HCT116 (cell line): ENCODE measurements at regions not wholly inside any gene's neighbourhood (a gene's known extent, or its start where the extent isn't known, plus 50 kb on each side); places are given as distances from the start of the nearest gene placed in this dataset.

Experiments used
- ATAC-seq: fragments of 200-7000 bp; cut with Tn5 transposase; 2 replicates; pipeline ENCODE4 v1.9.1; 2020; ENCODE audit warnings: mild to moderate bottlenecking, moderate library complexity
- BruUV-seq: library from RNA; stranded (reverse); fragments of 400-500 nt; replicated peaks from 2 replicates; lab custom pipeline; 2021; lab: Mats Ljungman, UMichigan
- CTCF ChIA-PET: fragments of 300-600 bp; sonication (Branson Sonifier 250); formaldehyde crosslinking; loops from one replicate; lab custom pipeline; 2021; ENCODE audit warnings: antibody characterized with exemption; lab: Charles Lee
- POLR2A ChIA-PET: fragments of 300-600, 350-600 bp; sonication (Branson Sonifier 250); formaldehyde crosslinking; loops from one replicate; lab custom pipeline; 2021; ENCODE audit warnings: antibody characterized with exemption; lab: Charles Lee
- RAD21 ChIA-PET, 2 experiments: fragments of 300-600 bp; sonication (Branson Sonifier 250); formaldehyde crosslinking; loops; one replicate each; lab custom pipeline; 2023; ENCODE audit warnings: low total read pairs in 2 of 2; ENCODE audit not compliant: uncharacterized antibody in 2 of 2, unreplicated experiment in 2 of 2, low non-redundant PET in 1 of 2; lab: Charles Lee
- DNase-seq: peaks from one replicate; pipeline ENCODE4 v3.0.0-alpha.2; 2010; ENCODE audit warnings: low read depth, low spot score
- H2AFZ ChIP-seq: fragments of 200-600 bp; shearing (Covaris generic), sonication (generic); 2 replicates; pipeline ENCODE4 v1.6.1; 2017; ENCODE audit warnings: low read depth, mixed run types, mixed read lengths, antibody characterized with exemption, low read length; ENCODE audit not compliant: poor library complexity, severe bottlenecking
- H3K27ac ChIP-seq: 2 replicates; pipeline ENCODE4 v1.5.1; 2012; ENCODE audit warnings: low read depth, low read length
- H3K27me3 ChIP-seq: fragments of 200-600 bp; sonication (generic); 2 replicates; pipeline ENCODE4 v1.6.1; 2016; ENCODE audit warnings: mixed run types, low read length, mixed read lengths; ENCODE audit not compliant: insufficient read depth
- H3K36me3 ChIP-seq, 2 experiments: fragments of 200-500 bp in 1 of 2; fragments of 200-600 bp in 1 of 2; sonication (Bioruptor generic) in 1 of 2; sonication (generic) in 1 of 2; 2 replicates each; pipeline versions ENCODE4 v1.5.1 to v1.6.1; 2014 to 2016; ENCODE audit warnings: low read length in 2 of 2, inconsistent platforms in 1 of 2, mixed read lengths in 1 of 2, mixed run types in 1 of 2; ENCODE audit not compliant: insufficient read depth in 2 of 2, control insufficient read depth in 1 of 2
- H3K4me1 ChIP-seq, 2 experiments: fragments of 200-600 bp in 1 of 2; sonication (generic) in 1 of 2; 2 replicates each; pipeline versions ENCODE4 v1.5.1 to v1.6.1; 2012 to 2017; ENCODE audit warnings: low read length in 2 of 2, inconsistent platforms in 1 of 2, mild to moderate bottlenecking in 1 of 2, mixed read lengths in 1 of 2, mixed run types in 1 of 2, moderate library complexity in 1 of 2; ENCODE audit not compliant: insufficient read depth in 2 of 2, control insufficient read depth in 1 of 2
- H3K4me2 ChIP-seq: fragments of 200-600 bp; sonication (generic); 2 replicates; pipeline ENCODE4 v1.6.1; 2017; ENCODE audit warnings: mixed run types, low read length, mixed read lengths
- H3K4me3 ChIP-seq, 2 experiments: fragments of 200-600 bp in 1 of 2; sonication (generic) in 1 of 2; replicated peaks in 1 of 2; 2 replicates each; pipeline ENCODE4 v1.5.1; 2011 to 2016; ENCODE audit warnings: low read length in 2 of 2, control low read depth in 1 of 2, low read depth in 1 of 2, mild to moderate bottlenecking in 1 of 2, mixed read lengths in 1 of 2, mixed run types in 1 of 2
- H3K79me2 ChIP-seq: fragments of 200-600 bp; sonication (generic); 2 replicates; pipeline ENCODE4 v1.6.1; 2017; ENCODE audit warnings: mild to moderate bottlenecking, mixed run types, low read length, moderate library complexity, mixed read lengths; ENCODE audit not compliant: insufficient read depth
- H3K9ac ChIP-seq: fragments of 200-600 bp; sonication (generic); 2 replicates; pipeline ENCODE4 v1.6.1; 2016; ENCODE audit warnings: low read length, mixed read lengths
- H3K9me2 ChIP-seq: fragments of 200-600 bp; sonication (generic), shearing (Covaris generic); 2 replicates; pipeline ENCODE4 v1.6.1; 2017; ENCODE audit warnings: mixed run types, mild to moderate bottlenecking, moderate library complexity; ENCODE audit not compliant: insufficient read depth
- H3K9me3 ChIP-seq, 2 experiments: fragments of 200-500 bp in 1 of 2; fragments of 200-600 bp in 1 of 2; sonication (Bioruptor generic) in 1 of 2; sonication (generic) in 1 of 2; 2 replicates each; pipeline ENCODE4 v1.6.1; 2014 to 2017; ENCODE audit warnings: low read length in 2 of 2, mixed read lengths in 2 of 2, inconsistent platforms in 1 of 2, low read depth in 1 of 2, mild to moderate bottlenecking in 1 of 2, mixed run types in 1 of 2, moderate library complexity in 1 of 2; ENCODE audit not compliant: control insufficient read depth in 1 of 2, insufficient read depth in 1 of 2
- H4K20me1 ChIP-seq: fragments of 200-600 bp; sonication (generic), shearing (Covaris generic); 2 replicates; pipeline ENCODE4 v1.6.1; 2017; ENCODE audit warnings: mixed run types, mild to moderate bottlenecking, moderate library complexity; ENCODE audit not compliant: insufficient read depth
- ATF3 ChIP-seq: IDR thresholded peaks from 2 replicates; pipeline ENCODE4 v1.6.1; 2012
- CBX3 ChIP-seq: IDR thresholded peaks from 2 replicates; pipeline ENCODE4 v1.6.1; 2012; ENCODE audit warnings: low read depth
- ELF1 ChIP-seq: IDR thresholded peaks from 2 replicates; pipeline ENCODE4 v1.6.1; 2012; ENCODE audit warnings: low read depth, borderline replicate concordance
- EZH2phosphoT487 ChIP-seq: fragments of 200-600 bp; IDR thresholded peaks from 2 replicates; pipeline ENCODE4 v1.6.1; 2018; ENCODE audit warnings: antibody characterized with exemption, borderline replicate concordance
- FOSL1 ChIP-seq: IDR thresholded peaks from 2 replicates; pipeline ENCODE4 v1.6.1; 2012; ENCODE audit warnings: low read depth
- JUND ChIP-seq: IDR thresholded peaks from 2 replicates; pipeline ENCODE4 v1.6.1; 2012
- MAX ChIP-seq: IDR thresholded peaks from 2 replicates; pipeline ENCODE4 v1.6.1; 2012
- POLR2A ChIP-seq: IDR thresholded peaks from 2 replicates; pipeline ENCODE4 v1.7.0; 2011; ENCODE audit warnings: borderline replicate concordance; ENCODE audit not compliant: insufficient read depth, insufficient read length; ENCODE audit errors: extremely low read depth
- RAD21 ChIP-seq: IDR thresholded peaks from 2 replicates; pipeline ENCODE4 v1.6.1; 2012; ENCODE audit warnings: low read depth, mild to moderate bottlenecking
- SP1 ChIP-seq: IDR thresholded peaks from 2 replicates; pipeline ENCODE4 v1.6.1; 2012; ENCODE audit warnings: low read depth
- TCF7L2 ChIP-seq: IDR thresholded peaks from 2 replicates; pipeline ENCODE4 v1.7.0; 2011; ENCODE audit warnings: borderline replicate concordance, inconsistent platforms; ENCODE audit not compliant: insufficient read depth, insufficient read length; ENCODE audit errors: extremely low read depth
- YY1 ChIP-seq: IDR thresholded peaks from 2 replicates; pipeline ENCODE4 v1.6.1; 2011; ENCODE audit warnings: low read length, low read depth, moderate library complexity, mild to moderate bottlenecking; ENCODE audit not compliant: insufficient replicate concordance; ENCODE audit errors: extremely low read depth
- ZBTB33 ChIP-seq: IDR thresholded peaks from 2 replicates; pipeline ENCODE4 v1.6.1; 2011; ENCODE audit warnings: mild to moderate bottlenecking, low read length, moderate library complexity; ENCODE audit not compliant: insufficient replicate concordance; ENCODE audit errors: extremely low read depth
- ZNF274 ChIP-seq: fragments of 200-500 bp; sonication (Bioruptor generic); IDR thresholded peaks from 2 replicates; pipeline ENCODE4 v1.6.1; 2014; ENCODE audit warnings: mild to moderate bottlenecking, low read depth, low read length, inconsistent platforms
- intact Hi-C: fragments of 100-400 bp; cut with micrococcal nuclease; formaldehyde crosslinking; loops from 2 replicates; pipeline ENCODE4 v1.10.0; 2022
- TF ChIP-seq, protein P1 (sequence below), 3 experiments: fragments of 200-600 bp in 1 of 3; sonication (generic) in 1 of 3; IDR thresholded peaks in 2 of 3; conservative IDR thresholded peaks in 1 of 3; 2 replicates each; pipeline ENCODE4 v1.5.1; 2012 to 2017; ENCODE audit warnings: low read depth in 2 of 3, low read length in 2 of 3, antibody characterized with exemption in 1 of 3, borderline replicate concordance in 1 of 3, control low read depth in 1 of 3, mild to moderate bottlenecking in 1 of 3, mixed read lengths in 1 of 3, mixed run types in 1 of 3, moderate library complexity in 1 of 3; ENCODE audit not compliant: insufficient read depth in 1 of 3

GRCh38 chr6:6823030-6823429, 234.5 kb downstream of the LY86 start:
- intact Hi-C loops: no loop called here
- BruUV-seq: no TSS peak

DNA sequence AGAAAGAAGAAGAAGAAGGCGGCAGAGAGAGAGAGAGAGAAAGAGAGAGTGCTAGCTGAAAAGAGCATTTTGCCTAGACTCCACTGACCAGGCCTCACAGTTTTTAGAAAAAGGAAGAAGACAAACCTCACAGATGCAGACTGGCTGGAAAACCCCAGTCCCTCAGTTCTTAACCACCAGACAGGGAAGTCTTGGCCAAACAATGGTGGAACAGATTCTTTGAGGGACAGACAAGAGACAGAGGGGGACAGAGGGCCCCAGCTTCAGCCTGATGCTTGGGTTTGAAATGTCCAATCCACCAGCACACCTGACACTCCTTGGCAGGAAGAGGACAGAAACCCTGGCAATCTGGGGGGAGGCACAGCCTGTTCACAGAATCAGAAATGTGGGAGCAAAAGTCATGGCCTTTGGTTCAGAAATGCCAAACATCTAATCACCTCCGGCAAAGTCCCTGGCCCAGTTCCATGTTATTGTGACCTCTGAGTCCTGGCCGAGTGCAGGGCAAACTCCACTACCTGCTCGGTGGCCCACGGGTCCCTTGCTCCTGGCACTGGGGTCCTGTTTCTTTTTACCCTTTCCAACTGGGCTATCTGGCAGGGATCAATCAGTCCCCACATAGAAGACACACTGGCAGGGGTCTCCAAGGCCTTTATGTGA, 235.2 kb downstream of the LY86 start:
- Histone ChIP-seq H3K4me1 (peaks cover 63 to 83% of the 10 kb centered on the region in 2 experiments), H3K9me3 (no peaks in the 10 kb centered on the region), H3K9me2 (no peaks in the 10 kb centered on the region), H3K79me2 (no peaks in the 10 kb centered on the region), H3K9ac (peak overlapping the region; percentile 59), H3K4me2 (peak overlapping the region; percentile 73), H3K27me3 (no peaks in the 10 kb centered on the region), H4K20me1 (no peaks in the 10 kb centered on the region), H3K36me3 (no peaks in the 10 kb centered on the region), H3K4me3 (no peak overlapping the region), H2AFZ (peak overlapping the region; percentile 37), H3K27ac (no peak overlapping the region; the same call in 1 of the 2 replicates)
- ChIA-PET POLR2A (interaction anchor here (3.1 kb wide), 1 partner anchor 17 kb away, joined by 13 read pairs; no protein-coding TSS in a partner anchor), RAD21 (no interaction called here), CTCF (no interaction called here)
- no peak for TF ChIP-seq POLR2A
- TF ChIP-seq SP1: no peak
- TF ChIP-seq RAD21: no peak
- TF ChIP-seq ELF1: no peak
- no peak for TF ChIP-seq ZBTB33
- TF ChIP-seq, protein P1, sequence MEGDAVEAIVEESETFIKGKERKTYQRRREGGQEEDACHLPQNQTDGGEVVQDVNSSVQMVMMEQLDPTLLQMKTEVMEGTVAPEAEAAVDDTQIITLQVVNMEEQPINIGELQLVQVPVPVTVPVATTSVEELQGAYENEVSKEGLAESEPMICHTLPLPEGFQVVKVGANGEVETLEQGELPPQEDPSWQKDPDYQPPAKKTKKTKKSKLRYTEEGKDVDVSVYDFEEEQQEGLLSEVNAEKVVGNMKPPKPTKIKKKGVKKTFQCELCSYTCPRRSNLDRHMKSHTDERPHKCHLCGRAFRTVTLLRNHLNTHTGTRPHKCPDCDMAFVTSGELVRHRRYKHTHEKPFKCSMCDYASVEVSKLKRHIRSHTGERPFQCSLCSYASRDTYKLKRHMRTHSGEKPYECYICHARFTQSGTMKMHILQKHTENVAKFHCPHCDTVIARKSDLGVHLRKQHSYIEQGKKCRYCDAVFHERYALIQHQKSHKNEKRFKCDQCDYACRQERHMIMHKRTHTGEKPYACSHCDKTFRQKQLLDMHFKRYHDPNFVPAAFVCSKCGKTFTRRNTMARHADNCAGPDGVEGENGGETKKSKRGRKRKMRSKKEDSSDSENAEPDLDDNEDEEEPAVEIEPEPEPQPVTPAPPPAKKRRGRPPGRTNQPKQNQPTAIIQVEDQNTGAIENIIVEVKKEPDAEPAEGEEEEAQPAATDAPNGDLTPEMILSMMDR (IDR thresholded peaks at IDR 0.05 in 2 of 3, conservative IDR thresholded peaks at IDR 0.05 in 1 of 3; ENCODE audit: borderline replicate concordance in 1 of 3, insufficient read depth in 1 of 3, low read depth in 2 of 3, low read length in 2 of 3): no peak
- TF ChIP-seq EZH2phosphoT487: no peak
- TF ChIP-seq JUND: no peak
- no peak for TF ChIP-seq FOSL1
- TF ChIP-seq TCF7L2: no peak
- TF ChIP-seq MAX: no peak
- DNase-seq: no peak
- no peak for ATAC-seq
- intact Hi-C loops: no loop called here
- no TSS peak for BruUV-seq

More at GRCh38 chr6:6823030-6823429, 234.5 kb downstream of the LY86 start:
- ChIA-PET CTCF (no interaction called here), RAD21 (no interaction called here), POLR2A (interaction anchor here (3.1 kb wide), 1 partner anchor 16 kb away, joined by 13 read pairs; no protein-coding TSS in a partner anchor)
- H3K79me2 ChIP-seq: no peaks in the 10 kb centered on the region
- no peaks in the 10 kb centered on the region for H3K9me3 ChIP-seq
- no peak overlapping the region for H3K27ac ChIP-seq
- ATAC-seq: no peak
- H3K4me2 ChIP-seq: no peak overlapping the region
- no peak overlapping the region for H2AFZ ChIP-seq
- no peak overlapping the region for H3K9ac ChIP-seq
- no peak for DNase-seq
- H3K9me2 ChIP-seq: no peaks in the 10 kb centered on the region
- no peaks in the 10 kb centered on the region for H4K20me1 ChIP-seq
- H3K4me1 ChIP-seq: peaks cover 69 to 90% of the 10 kb centered on the region in 2 experiments
- no peak for TF ChIP-seq ATF3
- TF ChIP-seq YY1: no peak
- TF ChIP-seq ZNF274: no peak
- no peak for TF ChIP-seq CBX3
- H3K4me3 ChIP-seq: no peak overlapping the region
- no peaks in the 10 kb centered on the region for H3K27me3 ChIP-seq
- H3K36me3 ChIP-seq: no peaks in the 10 kb centered on the region
